Breast epithelium (tissue), 4 donors: ENCODE measurements at regions not wholly inside any gene's neighbourhood (a gene's known extent, or its start where the extent isn't known, plus 50 kb on each side); places are given as distances from the start of the nearest gene placed in this dataset.

Experiments used
- DNase-seq, 2 donors: peaks; one replicate each; pipeline ENCODE4 v3.0.0-alpha.2; 2019; ENCODE audit warnings: low spot score in 2 of 2
- H3K27ac ChIP-seq, 2 donors: fragments of 200-600 bp; sonication (generic) in 1 of 2; one replicate each; pipeline ENCODE4 v1.5.1; 2016 to 2019; ENCODE audit warnings: mild to moderate bottlenecking in 1 of 2
- H3K27me3 ChIP-seq, 2 donors: fragments of 200-600 bp; sonication (generic) in 1 of 2; one replicate each; pipeline versions ENCODE4 v1.5.1 to v1.6.0; 2017 to 2019; ENCODE audit warnings: control low read depth in 1 of 2, mild to moderate bottlenecking in 1 of 2
- H3K36me3 ChIP-seq: fragments of 200-600 bp; one replicate; pipeline ENCODE4 v1.5.1; 2019
- H3K4me1 ChIP-seq, 2 donors: fragments of 200-600 bp; sonication (generic); one replicate each; pipeline ENCODE4 v1.5.1; 2016 to 2019; ENCODE audit warnings: control low read depth in 1 of 2
- H3K4me3 ChIP-seq, 3 donors: fragments of 200-600 bp; sonication (generic); 1 replicate in 2 of 3; 2 replicates in 1 of 3; pipeline ENCODE4 v1.5.1; 2016 to 2019; ENCODE audit warnings: mild to moderate bottlenecking in 3 of 3, moderate library complexity in 2 of 3
- H3K9me3 ChIP-seq, 2 donors: fragments of 200-600 bp; sonication (generic) in 1 of 2; one replicate each; pipeline ENCODE4 v1.5.1; 2016 to 2019; ENCODE audit warnings: control low read depth in 1 of 2
- POLR2A ChIP-seq: fragments of 450-650 bp; IDR thresholded peaks from one replicate; pipeline ENCODE4 v1.6.1; 2016; ENCODE audit warnings: antibody characterized with exemption, mild to moderate bottlenecking, moderate library complexity
- POLR2AphosphoS5 ChIP-seq, 3 donors: sonication (generic); formaldehyde crosslinking; IDR thresholded peaks; one replicate each; pipeline ENCODE4 v1.6.1; 2017; ENCODE audit warnings: antibody characterized with exemption in 3 of 3
- intact Hi-C: fragments of 100-400 bp; cut with DNase I; formaldehyde crosslinking; loops from one replicate; pipeline ENCODE4 v1.15.1; 2023; ENCODE audit warnings: low total_unique reads
- TF ChIP-seq, protein P1 (sequence below), 3 donors: fragments of 450-650 bp; IDR thresholded peaks; one replicate each; pipeline ENCODE4 v1.5.1; 2016 to 2017; ENCODE audit warnings: antibody characterized with exemption in 3 of 3, mild to moderate bottlenecking in 3 of 3, moderate library complexity in 3 of 3

DNA sequence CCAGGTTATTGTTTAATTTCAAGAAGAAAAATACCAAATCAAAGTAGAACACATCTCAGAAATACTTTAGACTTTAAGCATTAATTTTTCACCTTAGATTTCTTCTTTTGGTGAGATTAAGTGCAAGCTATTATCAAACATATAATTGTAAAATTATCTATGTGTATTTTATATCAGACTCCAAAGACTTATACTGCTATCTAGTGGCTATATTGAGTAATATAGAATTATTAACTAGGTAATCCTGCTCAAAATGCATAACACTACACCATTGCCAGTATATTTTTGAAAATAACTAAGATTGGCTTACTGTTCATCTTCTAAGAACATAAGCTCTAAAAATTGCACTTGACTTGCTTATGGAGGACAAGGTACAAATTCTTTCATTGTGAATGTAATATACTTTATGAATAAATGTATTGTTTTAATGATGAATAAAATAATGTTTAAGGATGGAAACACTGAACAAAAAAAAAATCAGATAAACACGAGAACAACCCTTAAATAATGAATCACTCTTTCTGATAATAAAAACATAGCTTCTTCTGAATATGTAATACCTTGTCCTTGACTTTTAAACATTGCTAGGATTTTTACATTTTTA lies 86.7 kb upstream of the GNAI1 start:
- DNase-seq = no peak
- no peaks in the 10 kb centered on the region for H3K36me3 ChIP-seq
- H3K27me3 ChIP-seq = no peaks in the 10 kb centered on the region
- peaks cover 4 to 9% of the 10 kb centered on the region in 2 donors for H3K9me3 ChIP-seq
- H3K4me3 ChIP-seq = no peak overlapping the region
- H3K27ac ChIP-seq = no peak overlapping the region
- intact Hi-C loops = no loop called here
- H3K4me1 ChIP-seq = no peaks in the 10 kb centered on the region
- TF ChIP-seq POLR2AphosphoS5 (IDR thresholded peaks at IDR 0.05) (no peak), POLR2A (no peak)
- TF ChIP-seq, protein P1, sequence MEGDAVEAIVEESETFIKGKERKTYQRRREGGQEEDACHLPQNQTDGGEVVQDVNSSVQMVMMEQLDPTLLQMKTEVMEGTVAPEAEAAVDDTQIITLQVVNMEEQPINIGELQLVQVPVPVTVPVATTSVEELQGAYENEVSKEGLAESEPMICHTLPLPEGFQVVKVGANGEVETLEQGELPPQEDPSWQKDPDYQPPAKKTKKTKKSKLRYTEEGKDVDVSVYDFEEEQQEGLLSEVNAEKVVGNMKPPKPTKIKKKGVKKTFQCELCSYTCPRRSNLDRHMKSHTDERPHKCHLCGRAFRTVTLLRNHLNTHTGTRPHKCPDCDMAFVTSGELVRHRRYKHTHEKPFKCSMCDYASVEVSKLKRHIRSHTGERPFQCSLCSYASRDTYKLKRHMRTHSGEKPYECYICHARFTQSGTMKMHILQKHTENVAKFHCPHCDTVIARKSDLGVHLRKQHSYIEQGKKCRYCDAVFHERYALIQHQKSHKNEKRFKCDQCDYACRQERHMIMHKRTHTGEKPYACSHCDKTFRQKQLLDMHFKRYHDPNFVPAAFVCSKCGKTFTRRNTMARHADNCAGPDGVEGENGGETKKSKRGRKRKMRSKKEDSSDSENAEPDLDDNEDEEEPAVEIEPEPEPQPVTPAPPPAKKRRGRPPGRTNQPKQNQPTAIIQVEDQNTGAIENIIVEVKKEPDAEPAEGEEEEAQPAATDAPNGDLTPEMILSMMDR (IDR thresholded peaks at IDR 0.05) = peak in 1 of 3 donors; percentile 9

DNA sequence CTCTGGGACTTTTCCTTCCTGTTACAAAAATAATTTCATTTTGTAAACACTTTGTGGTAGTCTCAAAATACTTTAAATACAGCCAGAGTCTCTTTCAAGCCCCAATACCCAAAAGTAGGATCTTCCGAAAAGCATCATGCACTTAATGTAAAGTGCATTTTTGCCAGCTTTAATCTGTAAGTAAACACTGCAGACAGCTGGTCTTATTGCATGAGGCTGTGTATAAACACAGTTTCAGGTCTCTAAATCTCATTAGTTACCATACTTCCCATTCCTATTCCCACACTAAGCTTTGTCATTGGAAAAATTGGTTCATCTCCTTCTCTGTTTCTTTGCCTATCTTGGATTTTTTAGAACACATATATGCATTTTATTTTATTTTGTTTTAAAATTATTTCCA lies 87.6 kb upstream of the GNAI1 start:
- TF ChIP-seq, protein P1 (IDR thresholded peaks at IDR 0.05) = no peak
- TF ChIP-seq POLR2AphosphoS5 (IDR thresholded peaks at IDR 0.05) (no peak), POLR2A (no peak)
- Histone ChIP-seq H3K4me3 (no peak overlapping the region), H3K36me3 (no peaks in the 10 kb centered on the region), H3K27ac (no peak overlapping the region), H3K9me3 (peaks cover 4 to 9% of the 10 kb centered on the region in 2 donors), H3K4me1 (no peaks in the 10 kb centered on the region), H3K27me3 (no peaks in the 10 kb centered on the region)
- intact Hi-C loops = no loop called here
- DNase-seq = no peak

DNA sequence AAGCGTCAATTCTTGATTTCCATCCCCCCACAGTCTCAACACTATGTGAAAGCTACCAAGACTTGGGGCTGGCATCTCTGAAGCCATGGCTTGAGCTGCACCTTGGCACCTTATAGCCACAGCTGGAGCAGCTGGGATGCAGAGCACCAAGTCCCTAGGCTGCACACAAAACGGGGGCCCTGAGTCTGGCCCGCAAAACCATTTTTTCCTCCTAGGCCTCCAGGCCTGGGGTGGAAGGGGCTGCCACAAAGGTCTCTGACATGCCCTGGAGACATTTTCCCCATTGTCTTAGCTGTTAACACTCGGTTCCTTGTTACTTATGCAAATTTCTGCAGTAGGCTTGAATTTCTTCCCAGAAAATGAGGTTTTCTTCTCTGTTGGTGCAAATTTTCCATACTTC lies 89.8 kb upstream of the GNAI1 start:
- intact Hi-C loops = no loop called here
- Histone ChIP-seq H3K9me3 (peaks cover 4 to 9% of the 10 kb centered on the region in 2 donors), H3K27me3 (no peaks in the 10 kb centered on the region), H3K36me3 (no peaks in the 10 kb centered on the region), H3K4me1 (no peaks in the 10 kb centered on the region), H3K4me3 (no peak overlapping the region), H3K27ac (no peak overlapping the region)
- TF ChIP-seq, protein P1 (IDR thresholded peaks at IDR 0.05) = no peak
- no peak for TF ChIP-seq POLR2A
- no peak for TF ChIP-seq POLR2AphosphoS5 (IDR thresholded peaks at IDR 0.05)
- DNase-seq = no peak

DNA sequence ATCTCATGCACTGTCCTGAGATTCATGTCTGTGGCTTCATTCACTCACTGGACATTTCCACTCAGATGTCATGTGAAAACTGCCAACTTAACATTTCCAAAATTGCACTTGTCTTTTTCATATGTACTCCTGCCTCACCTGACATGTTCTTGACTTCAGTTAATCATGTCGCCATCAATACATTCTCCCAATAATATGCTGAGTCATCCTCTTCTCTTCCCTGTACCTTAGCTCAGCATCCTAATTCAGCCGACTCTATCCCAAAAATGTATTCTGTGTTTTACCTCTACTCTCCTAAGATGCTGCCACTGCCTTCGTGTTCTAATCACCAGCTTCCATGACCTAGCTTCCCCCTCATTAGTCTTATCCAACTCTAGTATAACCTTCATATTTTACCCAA lies 93.9 kb upstream of the GNAI1 start:
- intact Hi-C loops = no loop called here
- no peak for DNase-seq

DNA sequence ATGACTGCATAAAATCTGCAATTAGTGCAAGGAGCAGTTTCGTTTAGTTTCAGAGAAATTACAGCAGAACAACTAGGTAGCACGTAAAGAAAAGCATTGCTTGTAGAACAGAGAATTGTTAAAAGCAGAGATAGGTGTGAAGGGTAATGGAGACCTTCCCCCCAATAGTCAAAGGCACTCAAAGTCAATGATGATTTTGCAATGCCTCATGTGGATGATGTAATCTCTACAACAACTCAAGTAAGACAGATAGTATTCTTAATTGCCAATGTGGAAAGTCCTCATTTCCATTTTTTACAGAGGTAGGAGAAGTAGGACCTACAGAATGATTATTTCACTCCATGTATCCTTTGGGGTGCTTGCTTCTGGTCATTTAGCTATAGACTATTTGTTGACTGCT lies 94.3 kb upstream of the GNAI1 start:
- H3K27me3 ChIP-seq = no peaks in the 10 kb centered on the region
- TF ChIP-seq POLR2AphosphoS5 (IDR thresholded peaks at IDR 0.05) (no peak), POLR2A (no peak)
- TF ChIP-seq, protein P1 (IDR thresholded peaks at IDR 0.05) = no peak
- intact Hi-C loops = no loop called here
- H3K36me3 ChIP-seq = no peaks in the 10 kb centered on the region
- no peak overlapping the region for H3K27ac ChIP-seq
- no peak for DNase-seq
- H3K4me3 ChIP-seq = no peak overlapping the region
- no peaks in the 10 kb centered on the region for H3K4me1 ChIP-seq
- H3K9me3 ChIP-seq = peaks cover 4 to 9% of the 10 kb centered on the region in 2 donors

More for the DNA sequence above, 93.9 kb upstream of the GNAI1 start:
- H3K4me3 ChIP-seq = no peak overlapping the region
- no peaks in the 10 kb centered on the region for H3K36me3 ChIP-seq
- peaks cover 4 to 9% of the 10 kb centered on the region in 2 donors for H3K9me3 ChIP-seq
- H3K27me3 ChIP-seq = no peaks in the 10 kb centered on the region
- H3K27ac ChIP-seq = no peak overlapping the region
- H3K4me1 ChIP-seq = no peaks in the 10 kb centered on the region
- TF ChIP-seq, protein P1 (IDR thresholded peaks at IDR 0.05) = no peak
- TF ChIP-seq POLR2AphosphoS5 (IDR thresholded peaks at IDR 0.05) = no peak
- TF ChIP-seq POLR2A = no peak
